Right kidney (tissue), 1 donor: ENCODE measurements at regions not wholly inside any gene's neighbourhood (a gene's known extent, or its start where the extent isn't known, plus 50 kb on each side); places are given as distances from the start of the nearest gene placed in this dataset.

ENCODE experiments used
- DNase-seq: peaks from one replicate; pipeline ENCODE4 v3.0.0-alpha.2; 2016

GRCh38 chr4:61036071-61036684, 163.9 kb upstream of the ADGRL3 start:
- no peak for DNase-seq

GRCh38 chr4:61041527-61041926, 158.6 kb upstream of the ADGRL3 start:
- DNase-seq = no peak

GRCh38 chr4:61044837-61045236, 155.3 kb upstream of the ADGRL3 start:
- no peak for DNase-seq

- DNase-seq = no peak
Observed at GRCh38 chr4:61049018-61049417, 151.1 kb upstream of the ADGRL3 start.

GRCh38 chr4:61067381-61067780, 132.7 kb upstream of the ADGRL3 start:
- DNase-seq = no peak

GRCh38 chr4:61068060-61068459, 132.1 kb upstream of the ADGRL3 start:
- DNase-seq = no peak

GRCh38 chr4:61068745-61069144, 131.4 kb upstream of the ADGRL3 start:
- DNase-seq = no peak

- no peak for DNase-seq
Observed at GRCh38 chr4:61070269-61070668, 129.9 kb upstream of the ADGRL3 start.

GRCh38 chr4:61079427-61079826, 120.7 kb upstream of the ADGRL3 start:
- no peak for DNase-seq

GRCh38 chr4:61079976-61080375, 120.2 kb upstream of the ADGRL3 start:
- no peak for DNase-seq

- DNase-seq = no peak
Observed at GRCh38 chr4:61085534-61085933, 114.6 kb upstream of the ADGRL3 start.

- no peak for DNase-seq
Observed at GRCh38 chr4:61086357-61086756, 113.8 kb upstream of the ADGRL3 start.

GRCh38 chr4:61086979-61087378, 113.1 kb upstream of the ADGRL3 start:
- DNase-seq = no peak

- DNase-seq = no peak
Observed at GRCh38 chr4:61094854-61095598, 105.1 kb upstream of the ADGRL3 start.

- DNase-seq = no peak
Observed at GRCh38 chr4:61128682-61129081, 71.4 kb upstream of the ADGRL3 start.

GRCh38 chr4:61129971-61130370, 70.2 kb upstream of the ADGRL3 start:
- no peak for DNase-seq

GRCh38 chr4:61143461-61143860, 56.7 kb upstream of the ADGRL3 start:
- DNase-seq = no peak

GRCh38 chr4:61149278-61149677, 50.8 kb upstream of the ADGRL3 start:
- DNase-seq = no peak
